ENCODE measurements at regions not wholly inside any gene's neighbourhood (a gene's known extent, or its start where the extent isn't known, plus 50 kb on each side); places are given as distances from the start of the nearest gene placed in this dataset.

- no peak for TF ChIP-seq CTCF (IDR thresholded peaks at IDR 0.05; ENCODE audit: borderline replicate concordance, insufficient read depth, low read depth, low read length)
- H3K4me3 ChIP-seq (ENCODE audit: low read depth, low read length), result no peak overlapping the region
Observed at GRCh38 chr10:108090476-108091215, 926.1 kb upstream of the SORCS1 start.

- H3K4me3 ChIP-seq (ENCODE audit: low read depth, low read length), result no peak overlapping the region
- TF ChIP-seq CTCF (IDR thresholded peaks at IDR 0.05; ENCODE audit: borderline replicate concordance, insufficient read depth, low read depth, low read length), result no peak
Observed at GRCh38 chr10:108086502-108086901, 922.0 kb upstream of the SORCS1 start.

GRCh38 chr10:108082596-108082995 lies 918.1 kb upstream of the SORCS1 start:
- no peak overlapping the region for H3K4me3 ChIP-seq (ENCODE audit: low read depth, low read length)
- TF ChIP-seq CTCF (IDR thresholded peaks at IDR 0.05; ENCODE audit: borderline replicate concordance, insufficient read depth, low read depth, low read length), result no peak

GRCh38 chr10:108078263-108078662 lies 913.8 kb upstream of the SORCS1 start:
- TF ChIP-seq CTCF (IDR thresholded peaks at IDR 0.05; ENCODE audit: borderline replicate concordance, insufficient read depth, low read depth, low read length), result no peak
- H3K4me3 ChIP-seq (ENCODE audit: low read depth, low read length), result no peak overlapping the region

- TF ChIP-seq CTCF (IDR thresholded peaks at IDR 0.05; ENCODE audit: borderline replicate concordance, insufficient read depth, low read depth, low read length), result no peak
- H3K4me3 ChIP-seq (ENCODE audit: low read depth, low read length), result no peak overlapping the region
Observed at GRCh38 chr10:108072466-108072865, 908.0 kb upstream of the SORCS1 start.

- H3K4me3 ChIP-seq (ENCODE audit: low read depth, low read length), result no peak overlapping the region
- TF ChIP-seq CTCF (IDR thresholded peaks at IDR 0.05; ENCODE audit: borderline replicate concordance, insufficient read depth, low read depth, low read length), result no peak
Observed at GRCh38 chr10:108070789-108071188, 906.3 kb upstream of the SORCS1 start.

GRCh38 chr10:108069096-108069495 lies 904.6 kb upstream of the SORCS1 start:
- TF ChIP-seq CTCF (IDR thresholded peaks at IDR 0.05; ENCODE audit: borderline replicate concordance, insufficient read depth, low read depth, low read length), result no peak

More at GRCh38 chr10:108069096-108069495, 904.6 kb upstream of the SORCS1 start:
- no peak overlapping the region for H3K4me3 ChIP-seq (ENCODE audit: low read depth, low read length)
